Heart right ventricle (tissue), 16 donors: ENCODE measurements at regions not wholly inside any gene's neighbourhood (a gene's known extent, or its start where the extent isn't known, plus 50 kb on each side); places are given as distances from the start of the nearest gene placed in this dataset.

ENCODE experiments used
- ATAC-seq, 8 donors: fragments of 200-7000 bp; cut with Tn5 transposase; one replicate each; pipeline ENCODE4 v1.9.1; 2020; ENCODE audit warnings: mild to moderate bottlenecking in 8 of 8, moderate library complexity in 8 of 8, moderate number of reproducible peaks in 1 of 8
- DNase-seq, 2 donors: peaks; one replicate each; pipeline ENCODE4 v3.0.0-alpha.2; 2020
- H3K27ac ChIP-seq, 10 donors: fragments of 200-600 bp; sonication (generic) in 2 of 10; one replicate each; pipeline versions ENCODE4 v1.5.0 to v1.8.0; 2020 to 2022; ENCODE audit warnings: mild to moderate bottlenecking in 3 of 10
- H3K27me3 ChIP-seq, 7 donors: fragments of 200-600 bp; one replicate each; pipeline ENCODE4 v1.8.0; 2021 to 2022; ENCODE audit warnings: mild to moderate bottlenecking in 2 of 7
- H3K36me3 ChIP-seq, 9 donors: fragments of 200-600 bp; sonication (generic) in 1 of 9; one replicate each; pipeline versions ENCODE4 v1.5.0 to v1.8.0; 2020 to 2022; ENCODE audit warnings: mild to moderate bottlenecking in 2 of 9
- H3K4me1 ChIP-seq, 9 donors: fragments of 200-600 bp; sonication (generic) in 1 of 9; one replicate each; pipeline versions ENCODE4 v1.5.0 to v1.8.0; 2020 to 2022; ENCODE audit warnings: mild to moderate bottlenecking in 4 of 9
- H3K4me3 ChIP-seq, 10 donors: fragments of 200-600 bp; sonication (generic) in 2 of 10; one replicate each; pipeline versions ENCODE4 v1.5.0 to v1.8.0; 2020 to 2022; ENCODE audit warnings: mild to moderate bottlenecking in 7 of 10, moderate library complexity in 2 of 10
- H3K9me3 ChIP-seq, 11 donors: fragments of 200-600 bp in 10 of 11; sonication (generic) in 2 of 11; one replicate each; pipeline versions ENCODE4 v1.5.0 to v1.8.0; 2013 to 2022; ENCODE audit warnings: mild to moderate bottlenecking in 2 of 11, control low read depth in 1 of 11, moderate library complexity in 1 of 11
- CTCF ChIP-seq, 9 donors: fragments of 200-600 bp; sonication (generic) in 2 of 9; IDR thresholded peaks; one replicate each; pipeline versions ENCODE4 v1.5.0 to v1.8.0; 2021 to 2022; ENCODE audit warnings: antibody characterized with exemption in 9 of 9, mild to moderate bottlenecking in 5 of 9, moderate library complexity in 1 of 9
- WGBS, 2 donors: extraction: QIAGEN DNeasy Blood & Tissue Kit; methylation state at CpG; one replicate each; pipeline ENCODE4 v1.1.7; 2013; ENCODE audit warnings: inconsistent platforms in 1 of 2; 5-methylcytosine and 5-hydroxymethylcytosine counted together
- intact Hi-C, 10 donors: fragments of 100-400 bp; cut with DNase I; formaldehyde crosslinking; loops; one replicate each; pipeline versions ENCODE4 v1.11.1 to v1.14.2; 2022
- donor health status: Arrhythmogenic right ventricular cardiomyopathy.
- donor health status: ischemic (EF 13 %, LVEDD 7.1; RV severe dilation, severe dysfunction).
- donor health status: healthy with polysubstance abuse.
- donor health status: DM: no; HTN: yes; CAD: no.
- donor health status: DM: no; HTN: no; CAD: no.
- donor health status: ischemic (EF 25% LVEDD 6.9; RV normal size, moderate dysfunction).
- donor health status: ischemic (EF 25% LVEDD 5.7; RV mildly dilated, moderate dysfunction).
- donor health status: healthy.
- donor health status: DM: yes; HTN: yes; CAD: no.
- donor health status: Ischemic cardiomyopathy.
- donor health status: ischemic (EF 35%, LVEDD 5.7; RV mildly dilated, moderate dysfunction).
- donor health status: nonischemic (EF 11% LVEDD 7.7; RV severe dilation, severe dysfunction).
- donor health status: DM: yes; HTN: yes; CAD: no.
- donor health status: PGD.
- donor health status: ischemic (EF 29% LVEDD 5.4; RV normal size, mild dysfunction).
- donor health status: nonischemic (EF 23%, LVEDD 6.1; RV moderate dilation, normal function).

- Histone ChIP-seq H3K4me1 (no peaks in the 10 kb centered on the region), H3K4me3 (no peak overlapping the region), H3K27me3 (no peaks in the 10 kb centered on the region), H3K27ac (no peak overlapping the region), H3K36me3 (no peaks in the 10 kb centered on the region), H3K9me3 (peaks cover 0 to 12% (median 0%) of the 10 kb centered on the region in 11 donors)
- WGBS, 2 donors, result 40 to 43% methylated on average over 11 to 12 of the region's 12 CpGs
- intact Hi-C loops, result loop anchor here in 3 of 10 donors (5.0 to 10.0 kb wide), 3 partner anchors 244 to 444 kb away; no protein-coding TSS in a partner anchor
- peak in 1 of 2 donors; percentile 7 for DNase-seq
- no peak for ATAC-seq
- TF ChIP-seq CTCF (IDR thresholded peaks at IDR 0.05), result peak in 8 of 9 donors; percentile 16 to 46 (median 40)
Measured at GRCh38 chrX:25968920-25969319, 169.2 kb upstream of the MAGEB18 start.

GRCh38 chrX:25976683-25977310 lies 161.3 kb upstream of the MAGEB18 start:
- no peak overlapping the region for H3K4me3 ChIP-seq
- H3K9me3 ChIP-seq, result peaks cover 0 to 6% (median 0%) of the 10 kb centered on the region in 11 donors
- no peaks in the 10 kb centered on the region for H3K36me3 ChIP-seq
- WGBS, 2 donors, result 39 to 43% methylated on average over 10 of the region's 10 CpGs
- intact Hi-C loops, result no loop called here
- no peaks in the 10 kb centered on the region for H3K4me1 ChIP-seq
- H3K27ac ChIP-seq, result no peak overlapping the region
- ATAC-seq (no peak), DNase-seq (no peak)
- H3K27me3 ChIP-seq, result no peaks in the 10 kb centered on the region
- no peak for TF ChIP-seq CTCF (IDR thresholded peaks at IDR 0.05)

GRCh38 chrX:25998687-25999086 lies 139.5 kb upstream of the MAGEB18 start:
- H3K27ac ChIP-seq, result no peak overlapping the region
- H3K9me3 ChIP-seq, result no peaks in the 10 kb centered on the region
- ATAC-seq, result no peak
- no peak for TF ChIP-seq CTCF (IDR thresholded peaks at IDR 0.05)
- H3K4me3 ChIP-seq, result no peak overlapping the region
- 92 to 95% methylated on average over 1 of the region's 1 CpG for WGBS, 2 donors
- intact Hi-C loops, result no loop called here
- H3K4me1 ChIP-seq, result no peaks in the 10 kb centered on the region
- DNase-seq, result no peak
- no peaks in the 10 kb centered on the region for H3K36me3 ChIP-seq
- no peaks in the 10 kb centered on the region for H3K27me3 ChIP-seq

- H3K9me3 ChIP-seq, result no peaks in the 10 kb centered on the region
- H3K4me3 ChIP-seq, result no peak overlapping the region
- no peak for ATAC-seq
- WGBS, 2 donors, result 84 to 90% methylated on average over 2 of the region's 2 CpGs
- no peaks in the 10 kb centered on the region for H3K36me3 ChIP-seq
- no peak for TF ChIP-seq CTCF (IDR thresholded peaks at IDR 0.05)
- no peak for DNase-seq
- no peak overlapping the region for H3K27ac ChIP-seq
- no peaks in the 10 kb centered on the region for H3K27me3 ChIP-seq
- intact Hi-C loops, result no loop called here
- H3K4me1 ChIP-seq, result no peaks in the 10 kb centered on the region
Measured at GRCh38 chrX:26007462-26007861, 130.7 kb upstream of the MAGEB18 start.
